GM10266 (cell line): ENCODE measurements at regions not wholly inside any gene's neighbourhood (a gene's known extent, or its start where the extent isn't known, plus 50 kb on each side); places are given as distances from the start of the nearest gene placed in this dataset.
A peak's percentile ranks its signal among the peaks of the same experiment; 100 is the strongest.

Source experiments
- DNase-seq: peaks from one replicate; pipeline ENCODE4 v3.0.0; 2012; ENCODE audit errors: extremely low spot score
- TF ChIP-seq, protein P1 (sequence below): IDR thresholded peaks from 2 replicates; pipeline ENCODE4 v1.5.1; 2012; ENCODE audit warnings: mild to moderate bottlenecking, low read depth; ENCODE audit not compliant: control insufficient read depth, insufficient read depth; ENCODE audit errors: missing control alignments

GRCh38 chr2:133840761-133841160 lies 272.5 kb upstream of the NCKAP5 start:
- no peak for DNase-seq
- TF ChIP-seq, protein P1, sequence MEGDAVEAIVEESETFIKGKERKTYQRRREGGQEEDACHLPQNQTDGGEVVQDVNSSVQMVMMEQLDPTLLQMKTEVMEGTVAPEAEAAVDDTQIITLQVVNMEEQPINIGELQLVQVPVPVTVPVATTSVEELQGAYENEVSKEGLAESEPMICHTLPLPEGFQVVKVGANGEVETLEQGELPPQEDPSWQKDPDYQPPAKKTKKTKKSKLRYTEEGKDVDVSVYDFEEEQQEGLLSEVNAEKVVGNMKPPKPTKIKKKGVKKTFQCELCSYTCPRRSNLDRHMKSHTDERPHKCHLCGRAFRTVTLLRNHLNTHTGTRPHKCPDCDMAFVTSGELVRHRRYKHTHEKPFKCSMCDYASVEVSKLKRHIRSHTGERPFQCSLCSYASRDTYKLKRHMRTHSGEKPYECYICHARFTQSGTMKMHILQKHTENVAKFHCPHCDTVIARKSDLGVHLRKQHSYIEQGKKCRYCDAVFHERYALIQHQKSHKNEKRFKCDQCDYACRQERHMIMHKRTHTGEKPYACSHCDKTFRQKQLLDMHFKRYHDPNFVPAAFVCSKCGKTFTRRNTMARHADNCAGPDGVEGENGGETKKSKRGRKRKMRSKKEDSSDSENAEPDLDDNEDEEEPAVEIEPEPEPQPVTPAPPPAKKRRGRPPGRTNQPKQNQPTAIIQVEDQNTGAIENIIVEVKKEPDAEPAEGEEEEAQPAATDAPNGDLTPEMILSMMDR: no peak

- no peak for DNase-seq
- TF ChIP-seq, protein P1: no peak
These were observed 273.6 kb upstream of the NCKAP5 start for GRCh38 chr2:133841900-133842299.

DNA sequence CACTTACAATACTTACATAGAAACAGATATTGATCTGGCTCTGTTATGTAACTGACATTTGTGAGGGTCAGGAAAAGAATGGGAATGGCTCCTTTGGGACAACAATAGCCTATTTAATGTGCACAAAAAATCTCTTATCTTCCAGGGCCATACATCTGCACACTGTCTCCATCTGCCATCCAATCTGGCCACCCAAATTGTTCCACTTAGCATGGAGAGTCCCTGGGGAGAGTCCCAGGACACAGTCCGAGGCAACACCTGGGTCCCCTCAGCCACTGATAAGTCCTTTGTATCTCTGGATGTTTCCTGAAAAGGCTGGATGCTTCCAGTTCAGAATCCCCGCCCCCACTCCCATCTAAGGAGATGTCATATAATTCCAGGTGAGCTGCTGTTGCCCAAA lies 274.2 kb upstream of the NCKAP5 start:
- TF ChIP-seq, protein P1: no peak
- no peak for DNase-seq

DNA sequence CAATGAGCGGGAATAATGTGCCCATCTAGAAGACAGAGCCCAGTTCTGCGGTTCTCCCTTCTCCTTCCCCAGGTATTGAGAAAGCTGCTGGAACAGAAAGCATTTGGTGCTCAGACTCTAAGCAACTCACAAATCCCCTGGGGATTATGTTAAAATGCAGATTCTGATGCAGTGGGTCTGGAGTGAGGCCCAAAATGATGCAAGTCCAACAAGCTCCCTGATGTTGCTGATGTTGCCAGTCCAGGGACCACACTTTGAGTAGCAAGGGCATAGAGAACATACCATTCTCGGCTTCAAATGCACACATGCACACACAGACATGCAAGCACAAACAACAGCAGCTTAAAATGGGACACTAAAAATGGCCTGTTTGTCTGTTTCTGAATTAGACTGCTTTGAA lies 274.8 kb upstream of the NCKAP5 start:
- no peak for DNase-seq
- TF ChIP-seq, protein P1: no peak

- TF ChIP-seq, protein P1: no peak
- no peak for DNase-seq
These were observed 275.3 kb upstream of the NCKAP5 start for GRCh38 chr2:133843551-133843950.

DNA sequence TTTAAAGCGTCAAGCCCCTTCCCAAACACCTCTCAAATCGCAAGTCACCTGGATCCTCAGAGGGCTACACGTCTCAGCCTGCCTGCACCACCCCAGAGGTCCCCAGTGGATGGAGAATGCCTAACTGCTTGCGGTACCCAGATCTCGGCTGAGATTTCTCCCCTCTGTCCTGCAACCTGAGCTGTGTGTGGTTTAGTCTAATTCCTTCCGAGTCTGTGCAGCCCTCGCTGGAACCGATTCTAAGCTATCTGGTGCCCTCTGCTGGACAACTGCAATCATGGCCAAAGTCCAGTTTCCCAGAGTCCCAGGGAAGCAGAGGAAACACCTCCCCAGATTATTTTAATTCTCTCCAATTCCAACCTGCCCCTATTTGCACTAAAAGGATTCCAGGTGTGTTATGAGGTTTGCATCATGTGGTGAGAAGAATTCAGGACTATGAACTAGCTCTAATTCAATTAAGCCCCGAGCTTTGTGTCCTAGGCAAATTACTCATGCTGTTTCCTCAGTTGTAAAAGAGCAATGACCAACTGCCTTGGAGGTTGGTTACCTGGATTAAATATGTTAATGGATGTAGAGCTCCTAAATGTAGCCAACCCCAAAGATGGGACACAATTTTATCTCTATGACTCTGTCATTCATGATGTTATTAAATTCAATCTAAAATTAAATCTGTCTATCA lies 276.1 kb upstream of the NCKAP5 start:
- peak; percentile 69 for DNase-seq
- TF ChIP-seq, protein P1: peak; percentile 92

GRCh38 chr2:133846476-133846875 lies 278.2 kb upstream of the NCKAP5 start:
- no peak for DNase-seq
- TF ChIP-seq, protein P1: no peak
